Activated CD4-positive, alpha-beta T cell treated with anti-CD3 and anti-CD28 coated beads for 24 hours (primary cell): ENCODE measurements at regions not wholly inside any gene's neighbourhood (a gene's known extent, or its start where the extent isn't known, plus 50 kb on each side); places are given as distances from the start of the nearest gene placed in this dataset.
"Not testable (repeated sequence)": the region's sequence is repeated elsewhere in the genome, so short reads cannot be mapped to it uniquely, and the experiment has no call there.

Source experiments
- DNase-seq, 2 donors: peaks; one replicate each; pipeline ENCODE4 v3.0.0-alpha.2; 2020; ENCODE audit warnings: low read depth in 2 of 2

DNA sequence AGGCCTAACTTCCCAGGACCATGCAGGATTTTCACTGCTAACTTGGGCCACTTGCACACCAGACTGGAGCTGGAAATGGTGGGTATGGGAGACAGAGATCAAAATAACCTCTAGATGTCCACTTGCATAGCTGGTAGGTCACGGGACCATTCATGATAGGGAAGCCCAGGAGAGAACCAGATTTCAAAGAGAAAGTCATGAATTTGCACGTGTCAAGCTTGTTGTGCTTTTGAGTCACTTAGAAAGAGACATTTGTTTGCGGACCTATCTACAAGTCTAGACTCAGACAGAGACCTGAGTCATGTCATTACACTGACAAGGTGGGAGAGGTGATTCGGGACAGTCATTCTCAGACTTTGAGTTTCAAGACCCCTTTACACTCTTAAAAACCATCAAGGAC, 704.1 kb downstream of the DTWD2 start:
- DNase-seq = not testable (repeated sequence)

DNA sequence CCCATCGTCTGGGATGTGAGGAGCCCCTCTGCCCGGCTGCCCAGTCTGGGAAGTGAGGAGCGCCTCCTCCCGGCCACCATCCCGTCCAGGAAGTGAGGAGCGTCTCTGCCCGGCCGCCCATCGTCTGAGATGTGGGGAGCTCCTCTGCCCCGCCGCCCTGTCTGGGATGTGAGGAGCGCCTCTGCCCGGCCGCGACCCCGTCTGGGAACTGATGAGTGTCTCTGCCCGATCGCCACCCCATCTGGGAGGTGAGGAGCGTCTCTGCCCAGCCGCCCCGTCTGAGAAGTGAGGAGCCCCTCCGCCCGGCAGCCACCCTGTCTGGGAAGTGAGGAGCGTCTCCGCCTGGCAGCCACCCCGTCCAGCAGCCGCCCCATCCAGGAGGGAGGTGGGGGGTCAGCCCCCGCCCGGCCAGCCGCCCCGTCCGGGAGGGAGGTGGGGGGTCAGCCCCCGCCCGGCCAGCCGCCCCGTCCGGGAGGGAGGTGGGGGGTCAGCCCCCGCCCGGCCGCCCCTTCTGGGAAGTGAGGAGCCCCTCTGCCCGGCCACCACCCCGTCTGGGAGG, 705.8 kb downstream of the DTWD2 start:
- DNase-seq = not testable (repeated sequence)

DNA sequence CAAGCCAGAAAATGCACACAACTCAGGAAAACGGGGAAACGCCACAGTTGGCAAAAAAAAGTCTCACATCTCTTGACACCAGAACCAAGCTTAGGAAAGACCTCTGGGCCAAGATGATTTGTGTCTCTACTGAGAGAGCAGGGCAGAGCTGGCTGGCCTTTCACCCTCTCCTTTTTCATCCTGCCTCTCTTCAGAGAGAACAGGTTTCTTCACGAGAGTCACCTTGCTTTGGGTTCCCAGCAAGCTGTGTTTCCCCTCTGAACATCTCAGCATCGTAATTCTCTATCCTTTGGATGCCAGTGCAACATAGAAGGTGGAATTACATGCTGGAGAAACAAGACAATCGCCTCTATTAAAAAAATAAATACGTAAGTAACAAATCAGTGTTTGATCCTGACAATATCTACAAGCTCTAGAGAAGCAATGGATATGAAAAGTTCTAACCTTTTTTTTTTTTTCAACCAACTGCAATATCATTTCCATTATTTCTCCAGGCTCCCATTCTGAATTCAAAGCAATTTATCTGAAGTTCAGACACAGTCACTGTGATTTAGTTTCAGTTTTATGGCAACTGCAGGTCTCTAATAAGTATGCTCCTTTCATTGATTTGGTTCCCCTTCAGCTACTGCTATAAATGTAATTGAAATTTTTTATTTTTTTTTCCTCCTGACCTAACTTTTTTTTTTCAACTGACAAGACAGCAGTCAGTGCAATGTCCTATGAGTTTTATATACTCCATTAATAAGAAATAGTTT, 708.6 kb downstream of the DTWD2 start:
- DNase-seq = no peak

DNA sequence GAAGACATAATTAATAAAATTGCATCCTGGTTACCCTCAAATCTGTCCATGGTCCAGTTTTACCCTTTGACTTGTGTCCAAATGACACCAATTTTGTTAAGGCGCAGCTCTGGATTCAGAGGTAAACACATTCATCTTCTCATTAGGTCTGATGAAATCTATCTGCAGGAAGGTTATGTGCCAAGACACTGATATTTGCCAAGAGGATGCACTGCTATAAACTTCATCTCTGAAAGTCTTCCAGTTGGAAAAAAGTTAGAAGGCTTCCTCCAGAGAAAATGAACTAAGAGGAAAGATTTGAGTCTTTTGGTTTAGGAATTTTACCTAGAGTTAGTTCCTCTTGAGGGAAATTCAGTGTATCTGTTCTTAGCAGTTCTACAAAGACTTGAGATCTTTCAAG, 717.8 kb downstream of the DTWD2 start:
- no peak for DNase-seq

DNA sequence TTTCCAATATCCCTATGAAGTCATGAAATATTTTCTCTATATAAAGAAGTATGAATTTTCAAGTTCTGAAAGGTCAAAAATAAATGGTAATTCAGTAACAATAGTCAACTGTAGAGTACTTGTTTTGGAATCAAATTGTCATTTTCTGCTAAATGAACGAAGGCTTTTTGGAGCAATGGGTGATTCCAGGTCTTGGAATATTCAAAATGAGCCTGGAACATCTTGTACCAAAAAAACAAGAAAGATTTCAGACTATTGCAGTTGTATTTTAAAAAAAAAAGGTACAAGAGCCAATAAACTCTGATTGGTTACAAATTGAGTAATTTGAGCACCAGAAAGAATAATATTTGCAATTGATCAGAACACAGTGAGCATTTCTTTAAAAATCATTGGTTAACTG, 730.1 kb downstream of the DTWD2 start:
- no peak for DNase-seq

DNA sequence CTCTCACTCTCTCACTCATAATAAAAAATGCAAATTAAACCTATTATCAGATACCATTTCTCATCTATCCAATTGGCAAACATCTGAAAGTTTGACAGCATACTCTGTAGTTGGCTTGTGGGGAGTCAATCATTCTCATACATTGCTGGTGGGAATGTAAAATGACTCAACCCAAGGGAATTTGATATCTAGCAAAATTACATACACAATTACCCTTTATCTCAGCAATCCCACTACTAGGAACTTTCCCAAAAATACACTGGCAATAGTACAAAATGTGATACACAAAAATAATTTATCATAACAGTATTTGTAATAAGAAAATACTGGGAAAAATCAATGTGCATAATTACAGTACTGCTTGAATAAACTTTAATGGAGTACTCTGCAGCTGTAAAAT, 731.3 kb downstream of the DTWD2 start:
- no peak for DNase-seq

DNA sequence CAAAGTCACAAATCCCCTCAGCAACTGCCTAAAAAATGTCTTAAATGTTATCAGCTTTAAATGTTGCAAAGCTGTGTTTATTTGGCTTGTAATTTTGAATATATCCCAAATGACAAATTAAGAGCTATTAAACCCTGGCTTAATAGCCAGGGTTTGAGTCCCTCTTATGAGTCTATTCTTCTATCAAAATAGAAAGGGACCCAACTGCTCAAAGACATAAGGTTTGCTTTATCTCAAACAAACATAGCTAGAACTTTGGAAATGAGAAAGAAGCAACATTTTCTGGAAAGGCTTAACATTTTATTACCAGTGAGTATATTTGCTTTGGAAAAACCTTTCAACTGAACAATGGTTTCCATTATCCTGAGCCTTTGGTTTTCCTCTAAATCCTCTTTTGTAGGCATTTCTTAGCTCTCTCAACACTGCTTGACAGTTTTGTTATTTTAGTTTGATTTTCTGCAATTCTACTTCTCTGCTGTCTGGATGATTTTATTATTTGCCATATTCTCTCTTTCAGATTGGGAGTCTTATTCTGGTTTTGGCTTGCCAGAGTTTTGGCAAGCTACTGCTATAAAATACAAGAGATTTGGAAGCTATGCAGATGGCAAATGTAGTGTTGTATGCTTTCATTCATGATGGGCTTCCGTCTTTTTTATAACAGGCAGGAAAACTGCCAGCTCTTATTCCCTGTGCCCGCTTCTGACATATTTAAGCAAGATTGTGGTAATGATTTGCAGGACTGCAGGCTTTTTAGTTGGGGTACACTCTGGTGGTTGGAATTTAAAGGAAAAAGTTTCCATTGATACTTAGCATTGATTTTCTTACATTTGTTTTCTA, 734.9 kb downstream of the DTWD2 start:
- no peak for DNase-seq

DNA sequence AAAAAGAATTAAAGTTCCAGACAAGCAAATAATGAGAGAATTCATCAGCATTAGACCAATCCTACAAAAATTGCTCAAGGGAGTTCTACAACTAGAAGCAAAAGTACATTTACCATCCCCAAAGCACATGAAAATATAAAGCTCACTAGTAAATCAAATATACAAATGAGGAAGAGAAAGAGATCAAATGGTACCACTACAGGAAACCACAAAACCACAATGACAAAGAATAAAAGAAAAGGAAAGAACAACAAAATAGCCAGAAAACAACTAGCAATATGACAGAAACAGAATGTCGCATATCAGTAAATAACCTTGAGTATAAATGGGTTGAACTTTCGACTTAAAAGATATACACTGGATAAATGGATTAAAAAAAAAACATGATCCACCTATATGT, 739.0 kb downstream of the DTWD2 start:
- DNase-seq = no peak

DNA sequence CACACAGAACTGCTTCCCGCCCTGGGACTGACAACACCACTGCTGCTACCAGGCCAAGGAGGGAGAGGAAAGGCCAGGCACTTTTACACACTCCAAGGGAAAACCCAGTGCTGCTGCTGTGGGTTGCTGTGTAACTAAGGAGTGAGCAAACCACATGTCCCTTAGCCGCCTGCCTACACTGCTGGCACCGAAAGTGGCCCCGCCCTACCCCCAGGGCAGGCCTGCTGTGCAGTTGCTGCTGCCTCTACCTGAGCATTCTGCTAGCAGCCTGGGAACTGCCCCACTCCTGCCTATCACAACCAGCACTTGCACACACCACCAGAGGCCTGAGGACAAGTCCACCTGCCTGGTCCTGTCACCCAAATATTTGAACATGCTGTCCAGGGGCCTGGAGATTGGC, 740.9 kb downstream of the DTWD2 start:
- no peak for DNase-seq

DNA sequence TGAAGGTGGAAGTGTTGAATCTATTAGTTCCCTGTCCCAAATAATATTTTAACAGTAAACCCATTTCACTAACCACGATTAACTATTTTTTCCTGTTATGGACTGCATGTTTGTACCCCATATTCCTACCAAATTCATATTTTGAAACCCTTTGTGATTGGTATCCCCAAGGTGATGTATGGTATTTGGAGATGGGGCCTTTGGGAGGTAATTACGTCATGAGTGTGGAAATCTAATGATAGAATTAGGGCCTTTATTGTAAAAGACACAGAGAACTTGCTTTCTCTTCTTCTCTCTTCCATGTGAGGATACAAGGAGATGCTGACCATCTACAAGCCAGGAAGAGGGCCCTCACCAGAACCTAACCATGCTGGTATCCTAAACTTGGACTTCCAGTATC, 744.7 kb downstream of the DTWD2 start:
- DNase-seq = no peak

DNA sequence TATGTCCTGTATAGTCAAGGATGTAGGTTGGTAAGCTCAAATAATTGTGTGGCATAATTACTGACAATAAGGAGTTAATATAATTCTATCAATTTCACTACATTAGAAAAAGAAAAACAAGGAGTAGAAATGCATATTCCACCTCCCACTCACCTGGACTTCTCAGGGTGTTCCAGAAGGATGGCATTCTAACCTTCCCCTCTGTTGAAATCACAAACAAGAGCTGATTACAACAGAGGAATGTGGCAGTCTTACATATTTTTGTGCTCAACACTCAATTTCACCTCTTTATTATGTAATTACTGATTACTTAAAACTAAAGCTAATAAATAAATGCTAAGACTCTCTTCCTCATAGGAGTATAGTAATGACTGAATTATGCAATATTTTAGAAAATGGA, 745.3 kb downstream of the DTWD2 start:
- no peak for DNase-seq

DNA sequence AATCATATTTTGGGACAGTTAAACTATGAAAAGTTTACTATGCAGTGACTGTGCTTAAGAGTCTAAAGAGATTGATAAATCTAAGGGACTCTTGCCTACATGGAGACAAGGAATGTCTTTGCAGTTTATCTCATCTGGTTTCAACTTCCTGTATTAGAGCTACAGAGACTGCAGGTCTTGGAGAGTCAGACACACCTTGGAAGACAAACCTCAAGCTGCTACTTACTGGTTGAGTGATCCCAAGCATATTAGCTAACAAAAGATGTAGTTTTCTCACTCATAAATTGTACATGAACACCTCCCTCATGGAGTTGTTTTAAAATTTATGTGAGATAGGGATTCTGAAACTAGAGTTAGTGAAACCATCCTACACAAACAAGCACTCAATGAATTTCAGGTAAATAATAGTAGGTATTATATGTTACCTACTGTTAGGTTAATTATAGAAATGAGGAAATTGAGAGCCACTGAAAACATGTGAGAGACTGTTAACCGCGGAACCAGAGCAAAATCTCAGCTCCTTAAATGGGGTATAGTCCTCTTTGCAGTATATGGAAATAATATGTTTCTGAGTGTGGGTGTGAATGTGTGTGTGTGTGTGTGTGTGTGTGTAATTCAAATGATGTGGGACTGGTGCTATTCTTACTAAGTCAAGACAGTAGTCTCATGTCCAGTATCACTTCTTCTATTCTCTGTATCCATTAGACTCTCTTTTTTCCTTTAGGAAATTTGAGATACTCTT, 752.1 kb downstream of the DTWD2 start:
- no peak for DNase-seq

DNA sequence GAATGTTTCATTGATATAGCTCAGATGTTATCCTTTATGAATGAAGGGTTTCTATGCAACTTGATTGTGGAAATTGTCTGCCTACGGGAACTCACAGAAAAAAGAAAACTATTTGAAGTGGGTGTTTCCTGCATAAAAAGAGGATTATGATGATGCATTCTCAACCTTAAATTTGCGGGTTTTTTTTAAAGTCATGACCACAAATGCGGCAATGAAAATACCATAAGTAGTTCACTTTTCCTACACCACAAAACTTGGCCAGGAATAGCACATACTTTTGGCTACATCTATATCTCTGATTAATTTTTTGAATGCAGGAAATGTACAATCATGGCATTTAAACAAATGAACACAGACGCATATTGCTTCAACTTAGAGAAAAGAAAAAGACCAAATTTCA, 754.7 kb downstream of the DTWD2 start:
- no peak for DNase-seq

DNA sequence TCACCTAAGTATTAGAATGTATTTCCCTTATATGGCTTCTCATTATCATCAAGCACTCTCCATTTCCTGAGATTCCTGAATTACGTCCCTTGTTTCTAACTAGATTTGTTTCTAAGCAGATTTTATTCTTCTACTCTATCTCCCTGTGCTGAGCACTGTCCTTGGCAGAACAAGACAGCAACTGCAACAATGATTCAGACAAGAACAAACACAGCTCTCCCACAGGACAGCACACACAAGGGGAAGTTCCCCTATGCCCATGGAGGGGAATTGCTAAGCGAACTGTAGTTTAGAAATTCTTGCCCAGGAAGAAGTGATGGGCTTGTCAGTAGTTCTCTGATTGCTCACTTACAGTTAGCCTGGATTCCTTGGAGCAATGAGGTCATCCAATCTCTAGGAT, 759.9 kb downstream of the DTWD2 start:
- no peak for DNase-seq

DNA sequence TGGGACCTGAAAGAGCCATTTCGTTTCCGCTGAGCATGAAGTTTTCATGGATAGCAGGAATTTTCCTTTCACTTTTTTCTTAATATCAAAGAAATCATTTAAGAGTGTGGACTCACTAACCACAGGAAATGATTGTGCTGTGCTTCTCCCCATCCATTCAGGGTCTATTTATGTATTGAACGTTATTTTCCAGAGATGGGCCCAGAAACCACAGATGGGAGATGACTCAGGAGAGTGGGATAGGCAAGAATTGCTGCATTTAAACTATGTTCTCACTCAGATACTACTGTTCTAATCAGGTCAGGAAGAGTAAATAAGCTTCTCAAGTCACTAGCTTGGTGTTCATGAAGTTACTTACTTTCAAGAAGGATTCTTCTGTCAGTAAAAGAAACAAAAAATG, 763.8 kb downstream of the DTWD2 start:
- DNase-seq = no peak

DNA sequence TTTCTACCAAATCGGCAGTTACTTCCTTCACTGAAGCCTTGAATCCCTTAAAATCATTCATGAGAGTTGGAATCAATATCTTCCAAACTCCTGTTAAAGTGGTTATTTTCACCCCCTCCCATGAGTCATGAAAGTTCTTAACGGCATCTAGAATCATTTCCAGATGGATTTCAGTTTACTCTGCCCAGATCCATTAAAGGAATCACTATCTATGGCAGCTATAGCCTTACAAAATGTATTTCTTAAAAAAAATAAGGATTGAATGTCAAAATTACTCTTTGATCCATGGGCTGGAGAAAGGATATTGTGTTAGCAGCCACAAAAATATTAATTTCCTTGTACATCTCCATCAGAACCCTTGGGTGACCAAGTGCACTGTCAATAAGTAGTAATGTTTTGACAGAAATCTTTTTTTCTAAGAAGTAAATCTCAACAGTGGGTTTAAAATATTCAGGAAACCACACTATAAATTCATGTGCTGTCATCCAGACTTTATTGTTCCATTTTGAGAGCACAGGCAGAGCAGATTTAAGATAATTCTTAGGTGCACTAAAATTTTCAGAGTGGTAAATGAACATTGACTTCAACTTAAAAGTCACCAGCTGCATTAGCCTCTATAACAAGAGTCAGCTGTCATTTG, 767.7 kb downstream of the DTWD2 start:
- DNase-seq = no peak

DNA sequence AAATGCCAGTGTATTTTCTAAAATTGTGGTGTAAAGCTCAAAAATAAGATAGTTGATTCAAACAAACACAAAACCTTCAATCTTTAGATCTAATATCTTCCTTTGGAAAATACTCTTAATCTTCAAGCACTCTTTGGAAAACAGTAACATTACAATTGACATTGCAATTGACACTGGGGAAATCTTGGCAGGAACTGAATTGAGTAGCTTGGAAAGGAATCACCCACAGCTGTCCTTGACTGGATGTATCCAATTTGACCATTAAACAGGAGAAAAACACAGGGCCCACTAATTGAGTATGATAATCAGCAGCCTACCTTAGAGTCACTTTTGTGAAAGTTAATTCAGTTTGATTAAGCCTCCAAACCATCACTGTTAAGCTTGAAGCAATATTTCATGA, 776.7 kb downstream of the DTWD2 start:
- DNase-seq = no peak

DNA sequence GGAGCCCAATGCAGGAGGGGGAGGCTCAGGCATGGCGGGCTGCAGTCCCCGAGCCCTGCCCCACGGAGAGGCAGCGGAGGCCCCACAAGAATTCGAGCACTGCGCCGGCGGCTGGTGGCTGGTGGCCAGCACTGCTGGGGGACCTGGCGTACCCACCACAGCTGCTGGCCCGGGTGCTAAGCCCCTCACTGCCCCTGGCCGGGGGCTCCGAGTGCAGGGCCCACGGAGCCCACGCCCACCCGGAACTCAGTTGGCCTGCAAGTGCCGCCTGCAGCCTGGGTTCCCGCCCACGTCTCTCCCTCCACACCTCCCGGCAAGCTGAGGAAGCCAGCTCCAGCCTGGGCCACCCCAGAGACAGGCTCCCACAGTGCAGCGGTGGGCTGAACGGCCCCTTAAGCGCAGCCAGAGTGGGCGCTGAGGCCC, 780.3 kb downstream of the DTWD2 start:
- no peak for DNase-seq

DNA sequence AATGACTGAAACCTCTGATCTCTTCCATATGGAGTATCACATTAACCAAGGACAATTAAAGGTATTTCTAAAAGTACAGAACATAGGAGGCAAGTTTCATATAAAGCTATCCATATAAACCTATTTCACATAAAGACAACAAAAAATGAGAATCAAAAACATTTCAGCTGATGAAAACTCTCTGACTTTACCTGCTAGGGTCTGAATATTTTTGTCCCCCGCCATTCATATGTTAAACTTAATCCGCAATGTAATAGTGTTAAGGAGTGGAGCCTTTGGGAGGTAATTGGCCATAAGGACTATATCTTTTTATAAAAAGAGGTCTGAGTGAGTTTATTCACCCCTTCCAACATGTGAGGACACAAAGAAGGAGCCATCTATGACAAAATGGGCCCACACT, 788.5 kb downstream of the DTWD2 start:
- DNase-seq = no peak

DNA sequence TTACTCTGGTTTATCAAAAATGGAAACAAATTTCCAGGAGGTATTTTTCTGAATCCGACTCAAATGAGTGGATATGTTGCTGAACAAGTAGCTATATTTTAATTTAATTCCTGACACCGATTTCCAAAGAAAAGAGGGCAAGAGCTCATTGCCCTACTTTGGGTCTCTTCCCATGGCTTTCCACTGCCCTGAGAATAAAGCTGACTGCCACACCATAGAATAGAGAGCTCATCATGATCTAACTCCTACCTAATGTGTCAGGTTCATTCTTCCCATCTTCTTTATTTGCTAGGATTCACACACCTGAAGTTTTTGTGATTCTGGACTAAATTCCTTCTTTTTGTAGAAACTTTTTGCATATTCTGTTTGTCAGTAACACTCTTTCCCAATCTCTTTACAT, 792.1 kb downstream of the DTWD2 start:
- DNase-seq = no peak

DNA sequence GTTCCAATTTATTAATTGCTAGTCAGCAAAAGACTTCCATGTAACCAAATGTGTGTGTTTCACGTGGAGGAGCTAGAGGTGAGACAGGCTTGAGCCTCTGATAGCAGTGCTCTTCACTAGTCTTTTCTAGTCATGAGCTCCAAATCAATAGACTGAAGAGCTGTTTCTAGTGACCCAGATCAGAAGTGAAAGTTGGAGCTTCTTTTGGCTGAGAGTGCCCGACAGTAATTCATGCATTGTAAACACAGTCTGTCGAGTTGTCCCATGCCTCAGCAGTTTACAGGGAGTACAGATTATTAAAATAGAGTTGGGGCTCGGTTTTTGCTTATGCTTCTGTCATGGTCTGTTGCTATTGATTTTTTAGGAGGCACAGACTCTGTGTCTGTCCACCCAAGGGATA, 793.1 kb downstream of the DTWD2 start:
- DNase-seq = no peak
